HEK293 (cell line): ENCODE measurements at regions not wholly inside any gene's neighbourhood (a gene's known extent, or its start where the extent isn't known, plus 50 kb on each side); places are given as distances from the start of the nearest gene placed in this dataset.

Source experiments
- CTCF ChIA-PET: fragments of 350-600 bp; formaldehyde crosslinking; extraction: SDS; loops from one replicate; lab custom pipeline; 2021; ENCODE audit warnings: antibody characterized with exemption; lab: Yijun Ruan, JAX
- POLR2A ChIA-PET: fragments of 300-600 bp; formaldehyde crosslinking; extraction: SDS; loops from one replicate; lab custom pipeline; 2020; ENCODE audit warnings: antibody characterized with exemption, inconsistent platforms; lab: Yijun Ruan, JAX
- H3K27ac ChIP-seq: fragments of 200-500 bp; sonication (Bioruptor generic); 2 replicates; pipeline ENCODE4 v1.5.1; 2014; ENCODE audit warnings: low read depth, low read length, control low read depth, inconsistent platforms; ENCODE audit errors: extremely low read depth
- H3K36me3 ChIP-seq, 2 experiments: fragments of 200-500 bp in 1 of 2; sonication (Bioruptor generic) in 1 of 2; 1 replicate in 1 of 2; 2 replicates in 1 of 2; pipeline ENCODE4 v1.5.1; 2014 to 2017; ENCODE audit warnings: inconsistent platforms in 2 of 2, low read length in 2 of 2; ENCODE audit not compliant: control insufficient read depth in 2 of 2, insufficient read depth in 1 of 2
- H3K4me1 ChIP-seq: fragments of 200-500 bp; sonication (Bioruptor generic); 2 replicates; pipeline ENCODE4 v1.5.1; 2014; ENCODE audit warnings: mild to moderate bottlenecking, low read length, inconsistent platforms; ENCODE audit not compliant: control insufficient read depth, insufficient read depth
- H3K4me3 ChIP-seq: 2 replicates; pipeline ENCODE4 v1.5.1; 2011; ENCODE audit warnings: low read depth, mild to moderate bottlenecking, control low read depth, low read length, moderate library complexity
- H3K9me3 ChIP-seq: fragments of 200-500 bp; sonication (Bioruptor generic); 2 replicates; pipeline ENCODE4 v1.5.1; 2014; ENCODE audit warnings: low read depth, low read length, inconsistent platforms; ENCODE audit not compliant: control insufficient read depth, insufficient read depth
- FEZF1 ChIP-seq: fragments of 450-650 bp; formaldehyde crosslinking; IDR thresholded peaks from 2 replicates; pipeline ENCODE4 v1.5.1; 2016; ENCODE audit warnings: missing biosample characterization, missing genetic modification characterization
- KLF10 ChIP-seq: fragments of 450-650 bp; IDR thresholded peaks from 2 replicates; pipeline ENCODE4 v1.5.1; 2018; ENCODE audit warnings: missing biosample characterization, mild to moderate bottlenecking, missing genetic modification characterization
- OSR2 ChIP-seq: fragments of 450-650 bp; formaldehyde crosslinking; IDR thresholded peaks from 2 replicates; pipeline ENCODE4 v1.5.1; 2016; ENCODE audit warnings: missing biosample characterization, missing genetic modification characterization
- SETDB1 ChIP-seq: IDR thresholded peaks from one replicate; pipeline ENCODE4 v1.6.1; 2017; ENCODE audit warnings: mild to moderate bottlenecking, low read length, moderate library complexity, mixed read lengths; ENCODE audit not compliant: insufficient read length
- TRIM28 ChIP-seq: IDR thresholded peaks from 2 replicates; pipeline ENCODE4 v1.6.1; 2011; ENCODE audit warnings: low read length, control low read depth, borderline replicate concordance
- ZNF701 ChIP-seq: fragments of 450-650 bp; formaldehyde crosslinking; IDR thresholded peaks from 2 replicates; pipeline ENCODE4 v1.5.1; 2016; ENCODE audit warnings: missing biosample characterization, missing genetic modification characterization
- ZNF768 ChIP-seq: fragments of 450-650 bp; formaldehyde crosslinking; IDR thresholded peaks from 2 replicates; pipeline ENCODE4 v1.5.1; 2018; ENCODE audit warnings: missing biosample characterization, mild to moderate bottlenecking, missing genetic modification characterization
- ZNF843 ChIP-seq: fragments of 450-650 bp; formaldehyde crosslinking; IDR thresholded peaks from 2 replicates; pipeline ENCODE4 v1.5.1; 2016; ENCODE audit warnings: missing biosample characterization, missing genetic modification characterization
- TF ChIP-seq, protein P1 (sequence below): fragments of 450-650 bp; formaldehyde crosslinking; IDR thresholded peaks from 2 replicates; pipeline ENCODE4 v1.5.1; 2016; ENCODE audit warnings: missing biosample characterization, missing genetic modification characterization
- TF ChIP-seq, protein P2 (sequence below): fragments of 450-650 bp; formaldehyde crosslinking; IDR thresholded peaks from 2 replicates; pipeline ENCODE4 v1.5.1; 2016; ENCODE audit warnings: missing biosample characterization, missing genetic modification characterization
- TF ChIP-seq, protein P3 (sequence below): fragments of 450-650 bp; IDR thresholded peaks from 2 replicates; pipeline ENCODE4 v1.5.1; 2018; ENCODE audit warnings: missing biosample characterization, mild to moderate bottlenecking, missing genetic modification characterization
- TF ChIP-seq, protein P4 (sequence below): fragments of 450-650 bp; formaldehyde crosslinking; IDR thresholded peaks from 2 replicates; pipeline ENCODE4 v1.5.1; 2016; ENCODE audit warnings: missing biosample characterization, missing genetic modification characterization
- TF ChIP-seq, protein P5 (sequence below): fragments of 450-650 bp; formaldehyde crosslinking; IDR thresholded peaks from 2 replicates; pipeline ENCODE4 v1.5.1; 2016; ENCODE audit warnings: missing biosample characterization, missing genetic modification characterization, low read depth

DNA sequence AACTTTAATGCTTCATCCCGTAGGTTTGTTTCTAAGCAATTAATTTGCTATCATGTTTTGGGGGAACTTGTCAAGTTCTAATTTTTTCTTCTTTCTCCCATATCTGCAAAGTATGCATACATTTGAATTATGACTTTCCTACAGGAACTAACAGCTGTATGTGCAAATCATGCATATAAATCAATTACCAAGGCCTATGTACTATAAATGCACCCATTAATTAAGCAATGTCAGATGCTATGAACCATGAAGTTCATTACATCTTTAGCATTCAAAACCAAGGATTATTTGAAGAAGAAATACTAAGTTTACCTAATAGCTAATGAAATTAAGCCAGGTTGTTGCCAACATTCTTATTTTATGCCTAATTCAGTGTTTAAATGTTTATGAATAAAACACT, 851.3 kb downstream of the TFAP2A start (continued):
- no peak for TF ChIP-seq FEZF1
- TF ChIP-seq, protein P1, sequence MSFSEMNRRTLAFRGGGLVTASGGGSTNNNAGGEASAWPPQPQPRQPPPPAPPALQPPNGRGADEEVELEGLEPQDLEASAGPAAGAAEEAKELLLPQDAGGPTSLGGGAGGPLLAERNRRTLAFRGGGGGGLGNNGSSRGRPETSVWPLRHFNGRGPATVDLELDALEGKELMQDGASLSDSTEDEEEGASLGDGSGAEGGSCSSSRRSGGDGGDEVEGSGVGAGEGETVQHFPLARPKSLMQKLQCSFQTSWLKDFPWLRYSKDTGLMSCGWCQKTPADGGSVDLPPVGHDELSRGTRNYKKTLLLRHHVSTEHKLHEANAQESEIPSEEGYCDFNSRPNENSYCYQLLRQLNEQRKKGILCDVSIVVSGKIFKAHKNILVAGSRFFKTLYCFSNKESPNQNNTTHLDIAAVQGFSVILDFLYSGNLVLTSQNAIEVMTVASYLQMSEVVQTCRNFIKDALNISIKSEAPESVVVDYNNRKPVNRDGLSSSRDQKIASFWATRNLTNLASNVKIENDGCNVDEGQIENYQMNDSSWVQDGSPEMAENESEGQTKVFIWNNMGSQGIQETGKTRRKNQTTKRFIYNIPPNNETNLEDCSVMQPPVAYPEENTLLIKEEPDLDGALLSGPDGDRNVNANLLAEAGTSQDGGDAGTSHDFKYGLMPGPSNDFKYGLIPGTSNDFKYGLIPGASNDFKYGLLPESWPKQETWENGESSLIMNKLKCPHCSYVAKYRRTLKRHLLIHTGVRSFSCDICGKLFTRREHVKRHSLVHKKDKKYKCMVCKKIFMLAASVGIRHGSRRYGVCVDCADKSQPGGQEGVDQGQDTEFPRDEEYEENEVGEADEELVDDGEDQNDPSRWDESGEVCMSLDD, result no peak
- TF ChIP-seq, protein P2, sequence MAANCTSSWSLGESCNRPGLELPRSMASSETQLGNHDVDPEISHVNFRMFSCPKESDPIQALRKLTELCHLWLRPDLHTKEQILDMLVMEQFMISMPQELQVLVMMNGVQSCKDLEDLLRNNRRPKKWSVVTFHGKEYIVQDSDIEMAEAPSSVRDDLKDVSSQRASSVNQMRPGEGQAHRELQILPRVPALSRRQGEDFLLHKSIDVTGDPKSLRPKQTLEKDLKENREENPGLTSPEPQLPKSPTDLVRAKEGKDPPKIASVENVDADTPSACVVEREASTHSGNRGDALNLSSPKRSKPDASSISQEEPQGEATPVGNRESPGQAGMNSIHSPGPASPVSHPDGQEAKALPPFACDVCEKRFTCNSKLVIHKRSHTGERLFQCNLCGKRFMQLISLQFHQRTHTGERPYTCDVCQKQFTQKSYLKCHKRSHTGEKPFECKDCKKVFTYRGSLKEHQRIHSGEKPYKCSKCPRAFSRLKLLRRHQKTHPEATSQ, result no peak
- TF ChIP-seq ZNF768 (tag by site-specific recombination), result no peak

DNA sequence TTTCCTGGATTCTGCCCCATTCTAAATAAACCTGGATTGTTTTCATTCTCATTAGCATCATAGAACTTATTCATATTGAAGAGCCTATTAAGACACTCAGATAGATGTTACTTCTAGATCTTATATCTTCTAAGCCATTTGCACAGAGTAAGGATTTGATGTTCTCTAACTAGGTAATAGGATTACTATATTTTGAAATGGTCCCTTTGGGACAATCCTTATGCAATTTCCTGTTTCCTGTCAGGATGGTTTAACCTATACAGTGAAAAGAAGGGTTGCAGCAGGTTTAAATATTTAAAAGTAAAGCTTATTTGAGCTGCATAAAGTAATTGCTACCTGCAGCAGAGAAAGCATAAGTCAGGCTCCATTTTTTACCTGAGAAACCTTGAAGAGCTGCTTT, 860.1 kb downstream of the TFAP2A start:
- CTCF ChIA-PET, result interaction anchor here (0.6 kb wide), 2 partner anchors 18 to 463 kb away, joined by 4 read pairs; no protein-coding TSS in a partner anchor
- Histone ChIP-seq H3K27ac (no peak overlapping the region), H3K4me1 (no peaks in the 10 kb centered on the region), H3K9me3 (no peaks in the 10 kb centered on the region), H3K4me3 (no peak overlapping the region), H3K36me3 (no peaks in the 10 kb centered on the region)
- POLR2A ChIA-PET, result no interaction called here
- TF ChIP-seq ZNF701 (no peak), KLF10 (no peak), OSR2 (tag by site-specific recombination) (no peak)
- TF ChIP-seq, protein P3, sequence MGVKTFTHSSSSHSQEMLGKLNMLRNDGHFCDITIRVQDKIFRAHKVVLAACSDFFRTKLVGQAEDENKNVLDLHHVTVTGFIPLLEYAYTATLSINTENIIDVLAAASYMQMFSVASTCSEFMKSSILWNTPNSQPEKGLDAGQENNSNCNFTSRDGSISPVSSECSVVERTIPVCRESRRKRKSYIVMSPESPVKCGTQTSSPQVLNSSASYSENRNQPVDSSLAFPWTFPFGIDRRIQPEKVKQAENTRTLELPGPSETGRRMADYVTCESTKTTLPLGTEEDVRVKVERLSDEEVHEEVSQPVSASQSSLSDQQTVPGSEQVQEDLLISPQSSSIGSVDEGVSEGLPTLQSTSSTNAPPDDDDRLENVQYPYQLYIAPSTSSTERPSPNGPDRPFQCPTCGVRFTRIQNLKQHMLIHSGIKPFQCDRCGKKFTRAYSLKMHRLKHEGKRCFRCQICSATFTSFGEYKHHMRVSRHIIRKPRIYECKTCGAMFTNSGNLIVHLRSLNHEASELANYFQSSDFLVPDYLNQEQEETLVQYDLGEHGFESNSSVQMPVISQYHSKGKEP (tag by site-specific recombination), result no peak

DNA sequence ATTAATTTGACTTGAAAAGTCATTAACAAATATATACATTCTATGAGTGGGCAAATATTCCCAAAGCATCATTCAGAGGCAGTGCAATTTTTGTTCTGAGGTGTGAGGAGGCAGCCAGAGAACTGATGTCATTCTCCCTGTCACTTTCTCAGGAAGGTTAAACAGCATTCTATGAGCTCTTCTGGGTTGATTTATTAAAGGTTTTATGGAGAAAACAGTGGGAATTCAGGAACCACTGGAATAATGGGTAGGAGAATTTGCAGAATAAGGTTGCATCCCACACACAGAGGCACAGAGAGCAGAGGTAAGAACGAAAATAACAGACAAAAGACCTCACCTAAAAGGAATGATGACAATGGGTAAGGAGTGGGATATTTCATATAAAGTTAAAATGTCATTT, 860.6 kb downstream of the TFAP2A start:
- CTCF ChIA-PET, result interaction anchor here (0.6 kb wide), 2 partner anchors 182 to 463 kb away, joined by 3 to 4 read pairs; no protein-coding TSS in a partner anchor
- TF ChIP-seq, protein P4, sequence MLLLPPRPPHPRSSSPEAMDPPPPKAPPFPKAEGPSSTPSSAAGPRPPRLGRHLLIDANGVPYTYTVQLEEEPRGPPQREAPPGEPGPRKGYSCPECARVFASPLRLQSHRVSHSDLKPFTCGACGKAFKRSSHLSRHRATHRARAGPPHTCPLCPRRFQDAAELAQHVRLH, result no peak
- TF ChIP-seq, protein P5, sequence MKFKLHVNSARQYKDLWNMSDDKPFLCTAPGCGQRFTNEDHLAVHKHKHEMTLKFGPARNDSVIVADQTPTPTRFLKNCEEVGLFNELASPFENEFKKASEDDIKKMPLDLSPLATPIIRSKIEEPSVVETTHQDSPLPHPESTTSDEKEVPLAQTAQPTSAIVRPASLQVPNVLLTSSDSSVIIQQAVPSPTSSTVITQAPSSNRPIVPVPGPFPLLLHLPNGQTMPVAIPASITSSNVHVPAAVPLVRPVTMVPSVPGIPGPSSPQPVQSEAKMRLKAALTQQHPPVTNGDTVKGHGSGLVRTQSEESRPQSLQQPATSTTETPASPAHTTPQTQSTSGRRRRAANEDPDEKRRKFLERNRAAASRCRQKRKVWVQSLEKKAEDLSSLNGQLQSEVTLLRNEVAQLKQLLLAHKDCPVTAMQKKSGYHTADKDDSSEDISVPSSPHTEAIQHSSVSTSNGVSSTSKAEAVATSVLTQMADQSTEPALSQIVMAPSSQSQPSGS (tag by site-specific recombination), result no peak
- POLR2A ChIA-PET, result no interaction called here
- no peaks in the 10 kb centered on the region for H3K9me3 ChIP-seq
- H3K4me3 ChIP-seq, result no peak overlapping the region
- no peaks in the 10 kb centered on the region for H3K36me3 ChIP-seq
- no peaks in the 10 kb centered on the region for H3K4me1 ChIP-seq
- no peak overlapping the region for H3K27ac ChIP-seq

DNA sequence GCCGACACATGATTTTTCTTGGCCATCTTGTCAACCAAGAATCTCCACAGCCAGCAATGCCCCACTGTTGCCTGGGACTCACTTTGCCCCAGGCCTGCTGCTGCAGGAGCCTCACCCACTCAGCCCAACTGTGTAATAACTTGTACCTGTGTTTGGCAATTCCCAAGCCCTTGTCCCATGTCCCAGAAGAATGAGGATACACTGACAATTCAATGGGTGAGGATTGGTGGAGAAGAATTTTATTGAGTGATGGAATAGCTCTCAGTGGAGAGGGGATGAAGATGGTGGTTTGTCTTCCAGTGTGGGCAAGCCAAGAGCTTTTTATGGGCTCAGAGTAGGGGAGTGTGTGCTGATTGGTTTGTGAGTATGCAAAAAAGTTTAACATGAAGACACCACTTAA, 861.9 kb downstream of the TFAP2A start:
- H3K9me3 ChIP-seq, result no peaks in the 10 kb centered on the region
- H3K27ac ChIP-seq, result no peak overlapping the region
- no peaks in the 10 kb centered on the region for H3K4me1 ChIP-seq
- TF ChIP-seq TRIM28 (no peak), SETDB1 (peak; percentile 78), ZNF843 (no peak)
- TF ChIP-seq, all 188 proteins: peak for 1
- no peaks in the 10 kb centered on the region for H3K36me3 ChIP-seq
- ChIA-PET CTCF (no interaction called here), POLR2A (no interaction called here)
- no peak overlapping the region for H3K4me3 ChIP-seq
